GM18909 (cell line): ENCODE measurements at regions not wholly inside any gene's neighbourhood (a gene's known extent, or its start where the extent isn't known, plus 50 kb on each side); places are given as distances from the start of the nearest gene placed in this dataset.
"Not testable (repeated sequence)": the region's sequence is repeated elsewhere in the genome, so short reads cannot be mapped to it uniquely, and the experiment has no call there.

Experiments
- ATAC-seq: cut with Tn5 transposase; IDR thresholded peaks from one replicate; pipeline ENCODE4 v1.9.1; 2021; ENCODE audit warnings: mild to moderate bottlenecking; ENCODE audit not compliant: unreplicated experiment, poor library complexity

GRCh38 chr17:79560527-79560926 is 50.3 kb downstream of the RBFOX3 start:
- ATAC-seq, result no peak

DNA sequence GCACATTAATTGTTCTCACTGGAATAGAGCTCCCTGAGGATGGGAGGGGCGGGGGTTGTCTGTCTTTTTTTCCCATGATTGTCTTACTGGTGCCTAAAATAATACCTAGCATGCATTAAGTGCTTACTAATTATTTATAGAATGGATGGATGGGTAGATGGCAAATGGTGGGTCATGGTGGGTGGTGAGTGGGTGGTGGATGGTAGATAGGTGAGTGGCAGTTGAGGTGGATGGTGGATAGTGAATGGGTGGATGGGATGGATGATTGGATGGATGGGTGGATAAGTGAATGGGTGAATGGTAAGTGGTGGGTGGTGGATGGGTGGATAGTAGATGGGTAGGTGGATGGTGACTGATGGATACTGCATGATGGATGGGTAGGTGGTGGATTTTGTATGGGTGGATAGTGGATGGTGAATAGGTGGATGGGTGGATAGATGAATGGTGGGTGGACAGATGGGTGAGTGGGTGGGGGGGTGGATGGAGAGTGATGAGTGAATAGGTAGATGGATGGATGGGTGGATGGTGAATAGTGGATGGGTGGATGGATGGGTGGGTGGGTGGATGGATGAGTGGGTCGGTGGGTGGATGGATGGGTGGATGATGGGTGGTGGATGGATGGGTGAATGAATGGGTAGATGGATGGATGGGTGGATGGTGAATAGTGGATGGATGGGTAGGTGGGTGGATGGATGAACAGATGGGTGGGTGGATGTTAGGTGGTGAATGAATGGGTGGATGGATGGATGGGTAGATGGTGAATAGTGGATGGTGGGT is 51.6 kb downstream of the RBFOX3 start:
- no peak for ATAC-seq

GRCh38 chr17:79558091-79558900 is 52.6 kb downstream of the RBFOX3 start:
- ATAC-seq, result no peak

- ATAC-seq, result no peak
These were observed 53.4 kb downstream of the RBFOX3 start for GRCh38 chr17:79557276-79558090.

GRCh38 chr17:79556271-79556670 is 54.6 kb downstream of the RBFOX3 start:
- no peak for ATAC-seq

- no peak for ATAC-seq
These were observed 55.3 kb downstream of the RBFOX3 start for GRCh38 chr17:79555543-79555942.

GRCh38 chr17:79554346-79554745 is 56.5 kb downstream of the RBFOX3 start:
- ATAC-seq, result not testable (repeated sequence)

DNA sequence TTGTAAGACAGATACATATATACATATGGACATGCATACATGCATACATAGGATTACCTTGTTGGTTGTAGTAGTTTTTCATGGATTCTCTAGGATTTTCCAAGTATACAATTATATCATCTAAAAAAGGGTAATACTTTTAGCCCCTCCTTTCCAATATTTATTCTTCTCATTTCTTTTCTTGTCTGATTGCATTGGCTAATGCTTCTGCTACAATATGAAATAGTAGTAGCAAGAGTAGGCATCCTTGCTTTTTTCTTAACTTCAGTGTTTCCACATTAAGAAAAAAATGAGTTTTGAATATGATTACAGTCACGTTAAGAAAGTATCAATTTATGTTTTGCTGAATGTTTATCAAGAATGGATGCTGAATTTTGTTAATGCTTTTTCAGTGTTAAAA is 58.0 kb downstream of the RBFOX3 start:
- no peak for ATAC-seq

- no peak for ATAC-seq
These were observed 58.4 kb downstream of the RBFOX3 start for GRCh38 chr17:79552405-79552804.

DNA sequence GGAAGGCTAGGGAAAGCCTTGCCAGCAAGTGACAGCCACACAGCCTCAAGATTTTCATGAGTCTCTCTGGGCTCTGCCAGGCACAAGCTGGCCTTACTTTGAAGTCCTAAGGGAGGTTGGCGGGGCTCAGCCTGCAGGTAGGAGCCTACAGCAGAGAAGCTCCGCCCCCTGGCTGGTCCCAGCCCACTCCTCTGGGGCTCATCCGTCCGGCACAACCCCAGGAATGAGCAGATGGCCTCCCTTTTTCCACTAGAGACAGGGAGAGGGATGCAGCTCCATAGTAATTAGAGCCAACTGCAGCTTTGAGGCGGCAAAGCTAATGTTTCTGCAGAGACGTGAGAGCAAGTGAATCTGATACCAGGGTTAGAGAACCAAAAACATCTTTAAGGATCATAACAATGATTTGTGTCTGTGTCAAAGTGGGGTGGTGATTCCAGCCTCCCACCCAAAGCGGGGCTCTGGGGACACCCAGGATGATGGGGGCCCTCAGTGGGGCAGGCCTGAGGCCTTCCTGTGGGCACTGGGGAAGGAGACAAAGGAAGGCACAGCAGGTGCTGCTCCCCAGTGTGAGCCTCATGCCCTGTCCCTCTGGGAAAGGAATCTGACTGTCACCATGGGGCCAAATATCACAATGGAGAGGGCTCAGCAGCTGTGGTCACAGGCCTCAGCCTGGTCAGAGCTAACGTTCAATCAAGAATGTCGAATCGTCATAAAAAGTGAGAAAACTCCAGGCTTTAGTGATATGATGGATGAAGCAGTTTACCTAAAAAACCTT is 61.5 kb downstream of the RBFOX3 start:
- ATAC-seq, result no peak

- ATAC-seq, result no peak
These were observed 62.7 kb downstream of the RBFOX3 start for GRCh38 chr17:79548116-79548515.

GRCh38 chr17:79547586-79547985 is 63.3 kb downstream of the RBFOX3 start:
- no peak for ATAC-seq

GRCh38 chr17:79547171-79547570 is 63.7 kb downstream of the RBFOX3 start:
- not testable (repeated sequence) for ATAC-seq

- no peak for ATAC-seq
These were observed 64.5 kb downstream of the RBFOX3 start for GRCh38 chr17:79546386-79546785.

GRCh38 chr17:79545251-79546005 is 65.4 kb downstream of the RBFOX3 start:
- no peak for ATAC-seq

GRCh38 chr17:79544142-79544914 is 66.5 kb downstream of the RBFOX3 start:
- ATAC-seq, result no peak

- ATAC-seq, result no peak
These were observed 67.3 kb downstream of the RBFOX3 start for GRCh38 chr17:79543531-79543930.

DNA sequence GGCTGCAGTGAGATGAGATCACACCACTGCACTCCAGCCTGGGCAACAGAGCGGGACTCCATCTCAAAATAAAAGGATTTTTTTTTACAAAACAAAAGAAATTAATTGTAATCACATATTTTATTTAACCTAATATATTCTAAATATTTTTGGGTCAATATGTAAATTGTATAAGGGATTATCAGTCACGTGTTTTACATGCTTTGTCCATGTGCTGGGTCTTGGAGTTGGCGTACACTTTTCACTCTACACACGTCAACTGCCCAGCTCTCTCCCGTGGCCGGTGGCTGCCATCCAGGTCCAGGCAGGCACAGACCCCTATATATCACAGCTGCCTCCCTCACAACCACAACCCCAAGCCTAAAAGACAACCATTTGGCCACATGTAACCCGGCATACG is 68.1 kb downstream of the RBFOX3 start:
- ATAC-seq, result no peak
